GM19372 (cell line): ENCODE measurements at regions not wholly inside any gene's neighbourhood (a gene's known extent, or its start where the extent isn't known, plus 50 kb on each side); places are given as distances from the start of the nearest gene placed in this dataset.
"Not testable (repeated sequence)": the region's sequence is repeated elsewhere in the genome, so short reads cannot be mapped to it uniquely, and the experiment has no call there.

ENCODE experiments used
- ATAC-seq: cut with Tn5 transposase; IDR thresholded peaks from one replicate; pipeline ENCODE4 v1.9.1; 2021; ENCODE audit warnings: mild to moderate bottlenecking, low read depth, moderate library complexity; ENCODE audit not compliant: unreplicated experiment

- ATAC-seq, result no peak
Measured at GRCh38 chr5:106314221-106314824, 1356.4 kb downstream of the EFNA5 start.

DNA sequence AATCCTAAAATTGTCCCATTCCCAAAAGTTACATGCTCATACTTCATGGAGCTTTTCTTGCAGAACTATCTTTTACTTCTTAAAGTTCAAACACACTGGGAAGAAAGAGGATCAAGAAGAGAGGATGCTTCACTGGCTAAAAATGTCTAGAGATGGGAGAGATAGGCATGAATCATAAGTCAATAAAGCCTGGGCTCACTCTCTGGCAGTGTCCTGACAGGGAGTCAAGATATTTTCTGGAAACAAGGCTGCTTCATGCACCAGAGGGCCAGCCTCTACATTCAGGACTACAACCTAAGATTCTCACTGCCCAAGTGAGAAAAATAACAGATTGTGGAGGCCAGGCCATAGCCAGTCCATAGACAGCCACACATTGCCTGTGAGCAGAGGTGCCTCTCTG is 1358.4 kb downstream of the EFNA5 start:
- ATAC-seq, result no peak

- no peak for ATAC-seq
Measured at GRCh38 chr5:106311230-106311915, 1359.4 kb downstream of the EFNA5 start.

DNA sequence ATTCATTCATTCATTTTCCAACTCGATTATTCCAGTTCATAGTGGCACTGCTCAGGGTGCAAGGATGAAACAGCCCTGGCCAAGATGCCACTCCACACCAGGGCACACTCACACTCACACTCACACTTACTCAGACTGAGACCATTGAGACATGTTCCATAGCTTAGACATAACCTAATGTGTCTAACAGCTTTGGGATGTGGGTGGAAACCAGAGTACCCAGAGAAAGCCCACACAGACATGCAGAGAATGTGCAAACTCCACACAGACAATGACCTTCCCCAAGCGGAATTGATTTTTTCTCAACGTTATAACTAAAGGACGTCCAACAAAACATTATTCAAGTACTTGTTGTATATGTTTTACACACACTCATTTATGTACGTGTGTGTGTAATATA is 1363.5 kb downstream of the EFNA5 start:
- no peak for ATAC-seq

GRCh38 chr5:106306313-106307028 is 1364.3 kb downstream of the EFNA5 start:
- no peak for ATAC-seq

DNA sequence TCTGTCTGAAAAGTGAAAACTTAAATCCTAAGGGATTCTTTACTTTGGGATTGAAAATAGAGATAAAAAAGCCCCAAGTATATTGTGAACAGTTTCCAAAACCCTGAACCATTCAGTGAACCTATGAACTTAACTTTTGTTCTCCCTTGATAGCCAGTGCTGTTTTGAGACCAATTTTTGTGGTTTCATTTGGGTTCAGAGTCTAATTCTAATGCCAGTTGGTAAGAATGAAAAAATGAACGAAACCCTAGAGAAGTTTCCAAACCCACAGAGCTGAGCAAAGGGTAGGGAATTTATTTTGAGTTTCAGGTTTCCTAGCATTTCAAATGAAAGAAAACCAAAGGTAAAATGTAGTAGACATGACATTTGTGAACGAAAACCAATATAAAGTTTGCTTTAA is 1366.8 kb downstream of the EFNA5 start:
- no peak for ATAC-seq

GRCh38 chr5:106292654-106293053 is 1378.1 kb downstream of the EFNA5 start:
- ATAC-seq, result no peak

- ATAC-seq, result no peak
Measured at GRCh38 chr5:106290841-106291240, 1379.9 kb downstream of the EFNA5 start.

DNA sequence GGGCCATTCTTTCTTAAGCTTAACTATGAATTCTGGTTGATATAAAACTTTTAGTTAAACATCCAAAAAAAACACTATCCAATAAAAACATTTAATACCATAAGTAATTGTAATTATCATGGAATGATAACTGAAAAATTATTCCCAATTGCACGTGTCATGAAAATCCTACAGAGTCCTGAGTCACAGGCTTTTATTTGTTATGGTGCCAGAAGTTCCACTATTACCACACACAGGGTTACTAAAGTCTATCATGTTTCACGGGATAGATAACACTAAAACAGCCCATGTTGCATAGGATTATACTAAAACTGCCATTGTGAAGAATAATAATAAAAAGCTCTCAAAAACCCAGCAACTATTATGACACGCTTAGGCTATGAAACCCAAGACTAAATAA is 1381.8 kb downstream of the EFNA5 start:
- no peak for ATAC-seq

GRCh38 chr5:106277540-106278096 is 1393.1 kb downstream of the EFNA5 start:
- ATAC-seq, result no peak

DNA sequence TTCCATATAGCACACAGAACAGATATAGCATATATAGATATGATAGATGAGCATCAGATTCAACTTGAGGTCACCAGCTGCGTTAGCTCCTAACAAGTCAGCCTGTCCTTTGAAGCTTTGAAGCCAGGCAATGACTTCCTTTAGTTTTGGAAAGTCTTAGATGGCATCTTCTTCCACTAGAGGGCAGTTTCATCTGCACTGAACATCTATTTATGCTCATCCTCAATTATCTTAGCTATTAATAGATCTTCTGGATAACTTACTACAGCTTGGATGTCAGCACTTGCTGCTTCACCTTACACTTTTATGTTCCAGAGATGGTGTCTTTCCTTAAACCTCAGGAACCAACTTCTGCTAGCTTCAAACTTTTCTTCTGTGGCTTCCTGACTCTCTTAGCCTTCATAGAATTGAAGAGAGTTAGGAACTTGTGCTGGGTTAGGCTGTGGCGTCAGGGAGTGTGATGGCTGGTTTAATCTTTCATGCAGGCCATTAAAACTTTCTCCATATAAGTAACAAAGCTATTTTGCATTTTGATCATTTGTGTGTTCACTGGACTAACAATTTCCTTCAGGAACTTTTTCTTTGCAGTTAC is 1401.4 kb downstream of the EFNA5 start:
- no peak for ATAC-seq

GRCh38 chr5:106267256-106267655 is 1403.5 kb downstream of the EFNA5 start:
- no peak for ATAC-seq

GRCh38 chr5:106262395-106262794 is 1408.3 kb downstream of the EFNA5 start:
- no peak for ATAC-seq

- not testable (repeated sequence) for ATAC-seq
Measured at GRCh38 chr5:106259431-106260090, 1411.2 kb downstream of the EFNA5 start.

GRCh38 chr5:106258591-106259125 is 1412.1 kb downstream of the EFNA5 start:
- ATAC-seq, result no peak

DNA sequence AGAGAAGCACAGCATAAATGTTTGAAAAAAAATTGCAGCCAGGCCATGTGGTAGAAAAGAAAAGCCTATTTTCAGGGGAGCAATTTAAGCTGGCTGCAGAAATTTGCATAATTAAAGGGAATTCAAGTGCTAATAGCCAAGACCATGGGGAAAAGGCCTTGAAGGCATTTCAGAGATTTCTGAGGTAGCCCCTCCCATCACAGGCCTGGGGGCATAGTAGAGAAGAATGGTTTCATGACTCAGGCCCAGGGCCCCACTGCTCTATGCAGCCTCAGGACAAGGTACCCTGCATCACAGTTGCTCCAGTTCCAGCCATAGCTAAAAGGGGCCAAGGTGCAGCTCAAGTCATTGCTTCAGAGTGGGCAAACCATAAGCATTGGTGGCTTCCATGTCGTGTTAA is 1416.0 kb downstream of the EFNA5 start:
- ATAC-seq, result no peak

GRCh38 chr5:106246044-106246745 is 1424.5 kb downstream of the EFNA5 start:
- not testable (repeated sequence) for ATAC-seq

GRCh38 chr5:106241409-106241808 is 1429.3 kb downstream of the EFNA5 start:
- ATAC-seq, result no peak

GRCh38 chr5:106205916-106206571 is 1464.7 kb downstream of the EFNA5 start:
- no peak for ATAC-seq
